Lung (tissue), 11 donors: ENCODE measurements at regions not wholly inside any gene's neighbourhood (a gene's known extent, or its start where the extent isn't known, plus 50 kb on each side); places are given as distances from the start of the nearest gene placed in this dataset.
A peak's percentile ranks its signal among the peaks of the same experiment; 100 is the strongest.

ENCODE experiments used
- ATAC-seq: fragments of 200-7000 bp; cut with Tn5 transposase; one replicate; pipeline ENCODE4 v1.9.1; 2020; ENCODE audit warnings: moderate number of reproducible peaks; ENCODE audit not compliant: insufficient read depth, low FRiP score
- DNase-seq, 3 donors: peaks; one replicate each; pipeline ENCODE4 v3.0.0-alpha.2; 2013 to 2017
- H3K27ac ChIP-seq, 2 donors: one replicate each; pipeline ENCODE4 v1.5.1; 2013; ENCODE audit warnings: mild to moderate bottlenecking in 2 of 2, moderate library complexity in 2 of 2, control low read depth in 1 of 2, inconsistent platforms in 1 of 2, low read depth in 1 of 2, low read length in 1 of 2
- H3K27me3 ChIP-seq, 3 donors: one replicate each; pipeline ENCODE4 v1.5.1; 2013; ENCODE audit warnings: low read length in 2 of 3; ENCODE audit not compliant: control insufficient read depth in 3 of 3, insufficient read depth in 3 of 3
- H3K36me3 ChIP-seq, 4 donors: one replicate each; pipeline ENCODE4 v1.5.1; 2013; ENCODE audit warnings: low read length in 4 of 4, mild to moderate bottlenecking in 1 of 4, moderate library complexity in 1 of 4; ENCODE audit not compliant: control insufficient read depth in 4 of 4, insufficient read depth in 4 of 4
- H3K4me1 ChIP-seq, 5 donors: one replicate each; pipeline ENCODE4 v1.5.1; 2013; ENCODE audit warnings: low read length in 5 of 5, mild to moderate bottlenecking in 2 of 5, moderate library complexity in 1 of 5; ENCODE audit not compliant: control insufficient read depth in 5 of 5, insufficient read depth in 5 of 5
- H3K4me3 ChIP-seq: one replicate; pipeline ENCODE4 v1.5.1; 2013; ENCODE audit warnings: mild to moderate bottlenecking, control low read depth, moderate library complexity
- H3K9ac ChIP-seq, 2 donors: one replicate each; pipeline ENCODE4 v1.5.1; 2013; ENCODE audit warnings: low read length in 2 of 2, control low read depth in 1 of 2; ENCODE audit not compliant: insufficient read depth in 1 of 2
- H3K9me3 ChIP-seq, 4 donors: one replicate each; pipeline ENCODE4 v1.5.1; 2013; ENCODE audit warnings: low read length in 3 of 4, mild to moderate bottlenecking in 1 of 4, moderate library complexity in 1 of 4; ENCODE audit not compliant: control insufficient read depth in 4 of 4, insufficient read depth in 3 of 4
- WGBS, 2 donors: extraction: QIAGEN DNeasy Blood & Tissue Kit; methylation state at CpG; one replicate each; pipeline ENCODE4 v1.1.7; 2013; 5-methylcytosine and 5-hydroxymethylcytosine counted together
- TF ChIP-seq, protein P1 (sequence below): IDR thresholded peaks from 2 replicates; pipeline ENCODE4 v1.5.1; 2012; ENCODE audit warnings: mild to moderate bottlenecking; ENCODE audit errors: control extremely low read depth, extremely low read depth
- donor health status: control.
- donor health status: control.
- donor health status: Bipolar disorder and iron deficiency.
- donor health status: healthy.
- donor health status: DM: yes; HTN: yes; CAD: no.

DNA sequence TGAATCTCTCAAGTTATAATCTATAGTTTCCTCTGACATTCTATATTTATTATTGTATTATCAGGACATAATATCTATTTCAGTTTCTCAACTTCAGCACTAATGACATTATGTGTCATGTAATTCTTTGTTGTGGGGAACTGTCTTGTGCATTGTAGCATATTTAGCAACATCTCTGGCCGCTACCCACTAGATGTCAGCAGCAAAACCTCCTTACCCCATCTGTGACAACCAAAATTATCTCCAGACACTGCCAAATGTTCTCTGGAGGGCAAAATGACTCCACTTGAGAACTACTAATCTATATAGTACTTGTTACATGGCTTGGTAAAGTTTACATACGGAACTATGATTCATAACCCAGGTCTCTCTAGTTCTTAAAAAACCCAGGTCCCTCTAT, 110.2 kb downstream of the RASSF9 start:
- WGBS, 2 donors: 78 to 89% methylated on average over 2 of the region's 2 CpGs
- no peak overlapping the region for H3K4me3 ChIP-seq
- peak in 2 of 3 donors; percentile 41 to 48 for DNase-seq
- no peak overlapping the region for H3K27ac ChIP-seq
- no peaks in the 10 kb centered on the region for H3K27me3 ChIP-seq
- H3K9ac ChIP-seq: no peak overlapping the region
- TF ChIP-seq, protein P1, sequence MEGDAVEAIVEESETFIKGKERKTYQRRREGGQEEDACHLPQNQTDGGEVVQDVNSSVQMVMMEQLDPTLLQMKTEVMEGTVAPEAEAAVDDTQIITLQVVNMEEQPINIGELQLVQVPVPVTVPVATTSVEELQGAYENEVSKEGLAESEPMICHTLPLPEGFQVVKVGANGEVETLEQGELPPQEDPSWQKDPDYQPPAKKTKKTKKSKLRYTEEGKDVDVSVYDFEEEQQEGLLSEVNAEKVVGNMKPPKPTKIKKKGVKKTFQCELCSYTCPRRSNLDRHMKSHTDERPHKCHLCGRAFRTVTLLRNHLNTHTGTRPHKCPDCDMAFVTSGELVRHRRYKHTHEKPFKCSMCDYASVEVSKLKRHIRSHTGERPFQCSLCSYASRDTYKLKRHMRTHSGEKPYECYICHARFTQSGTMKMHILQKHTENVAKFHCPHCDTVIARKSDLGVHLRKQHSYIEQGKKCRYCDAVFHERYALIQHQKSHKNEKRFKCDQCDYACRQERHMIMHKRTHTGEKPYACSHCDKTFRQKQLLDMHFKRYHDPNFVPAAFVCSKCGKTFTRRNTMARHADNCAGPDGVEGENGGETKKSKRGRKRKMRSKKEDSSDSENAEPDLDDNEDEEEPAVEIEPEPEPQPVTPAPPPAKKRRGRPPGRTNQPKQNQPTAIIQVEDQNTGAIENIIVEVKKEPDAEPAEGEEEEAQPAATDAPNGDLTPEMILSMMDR: no peak
- H3K9me3 ChIP-seq: no peaks in the 10 kb centered on the region
- H3K36me3 ChIP-seq: no peaks in the 10 kb centered on the region
- no peaks in the 10 kb centered on the region for H3K4me1 ChIP-seq
- no peak for ATAC-seq

DNA sequence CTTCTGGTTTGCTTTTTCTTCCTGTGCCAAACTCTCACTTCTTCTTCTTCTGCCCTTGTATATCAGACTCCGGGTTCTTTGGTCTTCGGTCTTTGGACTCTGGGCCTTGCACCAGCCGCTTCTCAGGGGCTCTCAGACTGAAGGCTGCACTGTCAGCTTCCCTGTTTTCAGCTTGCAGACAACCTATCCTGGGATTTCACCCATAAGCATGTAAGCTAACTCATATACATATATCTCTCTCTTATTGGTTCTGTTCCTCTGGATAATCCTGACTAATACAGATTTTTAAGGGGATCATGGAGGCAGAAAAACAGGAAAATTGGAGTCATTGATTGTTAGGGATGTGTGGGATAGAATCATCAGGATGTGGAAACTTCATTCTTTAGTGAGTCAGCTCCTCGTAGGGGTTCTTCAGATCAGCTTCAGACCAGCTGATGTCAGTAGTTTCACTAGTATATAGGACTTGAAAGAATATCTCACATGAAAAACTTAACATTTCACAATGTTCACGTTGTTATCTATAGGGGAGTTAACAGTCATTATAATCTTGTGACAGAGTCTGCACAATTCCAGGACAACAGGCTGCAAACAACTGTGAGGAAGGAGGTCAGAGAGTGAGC, 102.9 kb downstream of the RASSF9 start:
- H3K4me1 ChIP-seq: peaks cover 0 to 3% (median 0%) of the 10 kb centered on the region in 5 donors
- no peak for ATAC-seq
- no peaks in the 10 kb centered on the region for H3K36me3 ChIP-seq
- WGBS, 2 donors: 79 to 86% methylated on average over 5 of the region's 5 CpGs
- no peaks in the 10 kb centered on the region for H3K27me3 ChIP-seq
- peak in 1 of 3 donors; percentile 30 for DNase-seq
- H3K9me3 ChIP-seq: no peaks in the 10 kb centered on the region
- no peak overlapping the region for H3K9ac ChIP-seq
- H3K4me3 ChIP-seq: no peak overlapping the region
- TF ChIP-seq, protein P1: no peak
- H3K27ac ChIP-seq: no peak overlapping the region

DNA sequence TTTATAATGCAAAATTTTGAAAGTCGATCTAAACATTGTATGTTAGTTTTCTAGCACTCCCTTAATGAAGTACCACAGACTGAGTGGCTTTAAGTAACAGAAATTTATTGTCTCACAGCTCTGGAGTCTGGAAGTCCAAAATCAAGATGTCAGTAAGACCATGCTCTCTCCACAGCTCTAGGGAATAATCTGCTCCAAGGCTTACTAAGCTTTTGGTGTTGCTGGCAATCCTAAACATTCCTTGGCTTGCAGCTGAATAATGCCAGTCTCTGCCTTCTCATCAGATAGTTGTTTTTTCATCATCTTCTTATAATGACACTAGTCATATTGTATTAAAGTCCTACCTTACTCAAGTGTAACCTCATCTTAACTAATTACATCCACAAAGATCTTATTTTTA, 102.2 kb downstream of the RASSF9 start:
- Histone ChIP-seq H3K9me3 (no peaks in the 10 kb centered on the region), H3K9ac (no peak overlapping the region), H3K4me1 (peaks cover 0 to 3% (median 0%) of the 10 kb centered on the region in 5 donors), H3K36me3 (no peaks in the 10 kb centered on the region), H3K27ac (no peak overlapping the region), H3K27me3 (no peaks in the 10 kb centered on the region), H3K4me3 (no peak overlapping the region)
- WGBS, 2 donors: 77 to 84% methylated on average over 1 of the region's 1 CpG
- TF ChIP-seq, protein P1: no peak
- ATAC-seq: no peak
- DNase-seq: peak in 2 of 3 donors; percentile 9 to 16

DNA sequence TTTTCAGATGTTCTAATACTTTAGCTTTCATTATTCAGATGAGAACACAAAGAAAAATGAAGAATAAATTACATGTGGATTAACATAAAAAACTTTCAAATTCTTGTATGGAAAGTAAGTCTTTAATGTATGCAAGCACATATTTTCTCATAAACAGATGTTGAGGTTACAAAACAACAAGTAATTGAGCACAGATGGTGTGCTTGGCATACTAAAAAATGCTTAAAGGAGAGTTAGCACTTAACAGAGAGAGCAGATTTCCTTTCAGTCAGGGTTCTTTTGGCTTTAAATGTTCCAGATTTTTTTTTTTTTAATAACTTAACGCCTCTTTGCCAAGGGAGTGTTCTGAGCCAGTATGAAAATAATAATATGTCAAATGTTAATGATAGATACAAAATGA, 96.0 kb downstream of the RASSF9 start:
- H3K9me3 ChIP-seq: no peaks in the 10 kb centered on the region
- TF ChIP-seq, protein P1: no peak
- WGBS, 2 donors: 52 to 71% methylated on average over 1 of the region's 1 CpG
- peak in 2 of 3 donors; percentile 70 to 73 for DNase-seq
- H3K4me3 ChIP-seq: no peak overlapping the region
- H3K4me1 ChIP-seq: no peaks in the 10 kb centered on the region
- H3K27me3 ChIP-seq: no peaks in the 10 kb centered on the region
- H3K9ac ChIP-seq: no peak overlapping the region
- ATAC-seq: no peak
- H3K27ac ChIP-seq: no peak overlapping the region
- no peaks in the 10 kb centered on the region for H3K36me3 ChIP-seq
